ENCODE measurements at regions not wholly inside any gene's neighbourhood (a gene's known extent, or its start where the extent isn't known, plus 50 kb on each side); places are given as distances from the start of the nearest gene placed in this dataset.

GRCh38 chr19:29375429-29376119 lies 150.2 kb upstream of the VSTM2B start:
- DNase-seq = no peak

- no peak for DNase-seq
Observed at GRCh38 chr19:29376855-29377354, 148.9 kb upstream of the VSTM2B start.

GRCh38 chr19:29378126-29378525 lies 147.7 kb upstream of the VSTM2B start:
- no peak for DNase-seq

DNA sequence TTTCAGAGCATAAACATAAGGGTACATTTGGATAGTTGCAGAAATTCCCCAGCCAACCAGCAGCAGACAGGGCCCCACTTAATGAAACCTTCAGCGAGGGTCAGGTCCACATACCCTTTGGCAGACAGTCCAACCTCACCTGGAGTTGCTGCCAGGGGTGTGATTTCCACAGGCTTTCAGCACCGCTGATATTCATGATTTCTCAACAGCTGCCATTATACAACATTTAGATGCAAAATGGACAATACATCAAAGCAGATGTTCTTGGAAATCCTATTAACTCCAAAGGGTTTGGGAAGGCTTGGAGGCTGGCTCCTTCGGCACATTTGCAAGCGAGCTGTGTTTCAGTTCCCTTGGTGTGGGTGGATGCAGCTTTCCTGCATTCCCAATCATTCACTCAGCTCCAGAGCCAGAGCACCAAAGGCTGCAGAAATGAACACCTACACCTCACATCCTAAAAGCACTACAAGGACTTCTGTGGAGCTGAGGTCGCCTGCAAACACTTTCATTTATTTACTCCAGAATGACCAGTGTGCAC lies 147.2 kb upstream of the VSTM2B start:
- DNase-seq = no peak

DNA sequence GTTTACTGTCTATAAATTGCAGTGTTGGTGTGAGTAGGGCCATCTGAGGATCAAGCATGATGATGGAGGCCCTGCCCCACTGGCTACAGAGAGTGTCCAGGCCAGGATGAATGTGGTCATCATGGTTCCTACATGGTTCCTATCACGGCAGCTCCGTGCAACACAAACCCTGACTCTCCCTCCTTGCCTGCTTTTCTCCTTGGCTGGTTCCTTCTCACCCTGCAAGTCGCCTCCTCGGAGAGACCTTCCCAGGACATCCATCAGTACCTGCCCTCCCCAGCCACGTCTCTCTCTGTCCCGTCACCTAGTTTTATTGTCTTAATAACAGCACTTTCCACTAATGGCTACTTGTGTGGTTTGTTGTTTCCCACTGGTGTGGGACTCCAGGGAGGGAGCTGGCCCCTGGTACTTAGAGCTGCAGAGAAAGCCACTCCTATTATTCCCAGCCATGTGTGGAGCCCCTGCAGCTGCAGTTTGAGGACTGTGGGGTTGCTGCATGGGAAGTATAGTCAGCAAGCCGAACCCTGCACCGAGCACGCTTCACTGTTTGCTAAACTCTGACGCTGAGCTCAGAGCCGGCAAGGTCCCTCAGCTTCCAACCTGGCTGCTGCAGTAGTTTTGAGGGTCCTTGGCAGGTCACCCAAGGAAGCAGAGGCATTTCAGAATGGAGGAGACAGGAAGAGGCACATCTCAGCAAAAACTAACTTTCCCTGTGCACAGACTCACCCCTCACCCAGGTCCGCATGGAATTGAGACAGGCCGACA lies 146.4 kb upstream of the VSTM2B start:
- DNase-seq = no peak

DNA sequence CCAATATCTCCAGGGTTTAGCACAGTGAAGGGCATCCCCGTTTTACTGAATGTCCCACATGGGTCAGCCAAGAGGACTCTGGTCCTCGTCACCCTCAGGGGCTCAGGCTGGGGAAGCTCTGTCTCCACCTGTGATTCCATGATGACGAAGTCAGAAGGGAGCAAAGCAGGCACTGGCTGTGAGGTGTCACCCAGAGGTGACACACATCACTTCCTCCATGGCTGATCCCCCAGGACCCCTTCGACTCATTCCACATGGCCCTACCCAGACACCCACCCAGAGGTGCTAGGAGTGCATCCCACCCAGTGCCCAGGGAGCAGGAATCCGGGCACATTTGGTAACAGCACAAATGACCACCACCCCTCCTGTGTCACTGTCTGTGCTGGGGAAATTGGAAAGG lies 145.2 kb upstream of the VSTM2B start:
- DNase-seq = no peak

DNA sequence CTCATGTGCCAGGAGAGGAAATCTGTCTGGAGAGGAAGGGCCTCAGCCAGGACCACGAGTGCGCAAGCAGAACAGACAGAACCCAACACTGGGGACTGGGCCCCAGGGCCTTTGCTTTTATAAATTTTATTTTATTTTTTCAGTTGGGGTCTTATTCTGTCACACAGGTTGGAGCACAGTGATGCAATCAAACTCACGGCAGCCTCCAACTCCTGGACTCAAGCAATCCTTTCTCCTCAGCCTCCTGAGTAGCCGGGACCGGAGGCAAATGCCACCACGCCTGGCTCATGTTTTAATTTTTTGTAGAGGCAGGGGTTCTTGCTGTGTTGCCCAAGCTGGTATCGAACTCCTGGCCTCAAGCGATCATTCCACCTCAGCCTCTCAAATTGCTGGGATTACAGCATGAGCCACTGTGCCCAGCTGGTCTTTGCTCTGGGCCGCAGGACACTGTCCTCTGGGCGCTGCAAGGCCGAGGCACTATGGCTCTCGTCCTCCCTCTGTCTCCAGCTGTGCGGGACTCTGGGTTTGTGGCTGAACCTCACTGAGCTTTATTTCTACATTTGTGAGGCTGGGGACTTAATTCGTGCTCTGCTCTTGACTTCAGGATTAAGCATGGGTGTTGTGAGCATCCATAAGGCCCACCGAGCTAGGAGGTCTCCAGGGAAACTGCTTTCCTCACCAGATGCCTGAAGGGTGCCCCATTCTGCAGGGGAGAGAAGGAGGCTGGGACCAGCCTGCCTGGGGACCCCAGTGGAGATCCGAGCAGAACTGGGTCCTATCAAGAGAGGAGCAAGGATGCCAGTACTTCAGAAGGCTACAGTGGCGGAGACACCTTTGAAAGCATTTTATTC lies 144.2 kb upstream of the VSTM2B start:
- DNase-seq = no peak

DNA sequence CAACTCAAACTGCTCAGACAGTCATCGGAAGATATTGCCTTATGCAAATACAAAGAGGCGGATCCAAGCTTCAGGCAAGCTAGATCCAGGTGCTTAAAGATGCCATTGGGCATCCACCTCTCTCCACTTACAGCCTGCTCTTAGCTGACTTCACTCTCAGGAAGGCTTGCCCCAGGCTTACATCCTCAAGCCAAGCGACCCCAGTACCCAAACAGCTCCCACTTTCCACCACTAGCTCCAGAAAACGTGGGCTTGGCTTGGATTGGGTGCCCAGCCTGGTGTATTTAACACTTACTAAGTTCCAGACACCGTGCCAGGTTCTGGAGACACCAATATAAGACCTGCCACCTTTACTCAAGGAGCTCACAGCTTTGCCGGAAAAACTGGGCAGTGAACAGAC lies 142.1 kb upstream of the VSTM2B start:
- no peak for DNase-seq

GRCh38 chr19:29384656-29385055 lies 141.1 kb upstream of the VSTM2B start:
- no peak for DNase-seq

DNA sequence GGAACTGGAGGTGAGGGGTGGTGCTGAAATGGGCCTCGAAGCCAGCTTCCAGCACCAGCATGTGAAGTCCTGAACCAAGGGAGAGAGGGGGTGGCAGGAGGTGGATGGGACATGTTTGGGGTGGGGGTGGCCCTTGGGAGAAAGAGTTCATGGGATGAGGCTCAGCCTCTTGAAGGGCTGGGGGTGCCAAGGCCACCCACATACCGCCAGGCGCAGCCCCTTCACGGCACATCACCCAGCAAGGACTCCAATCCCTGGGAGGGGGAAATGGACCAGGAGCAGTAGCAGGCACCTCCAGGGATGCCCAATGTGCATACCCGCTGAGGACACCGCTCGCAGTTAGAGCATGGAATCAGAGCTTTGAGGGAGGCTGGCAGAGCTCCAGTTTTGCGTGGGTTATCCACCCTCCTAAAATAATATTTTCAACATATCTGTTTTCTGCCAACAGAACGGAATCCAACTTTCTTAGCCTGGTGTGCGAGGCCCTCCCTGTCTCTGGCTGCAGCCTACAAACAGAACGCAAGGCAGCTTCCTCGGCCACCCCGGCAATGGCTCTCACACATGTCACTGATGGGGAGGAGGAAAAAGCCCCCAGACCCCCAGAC lies 140.5 kb upstream of the VSTM2B start:
- no peak for DNase-seq

GRCh38 chr19:29386970-29387369 lies 138.8 kb upstream of the VSTM2B start:
- DNase-seq = no peak

DNA sequence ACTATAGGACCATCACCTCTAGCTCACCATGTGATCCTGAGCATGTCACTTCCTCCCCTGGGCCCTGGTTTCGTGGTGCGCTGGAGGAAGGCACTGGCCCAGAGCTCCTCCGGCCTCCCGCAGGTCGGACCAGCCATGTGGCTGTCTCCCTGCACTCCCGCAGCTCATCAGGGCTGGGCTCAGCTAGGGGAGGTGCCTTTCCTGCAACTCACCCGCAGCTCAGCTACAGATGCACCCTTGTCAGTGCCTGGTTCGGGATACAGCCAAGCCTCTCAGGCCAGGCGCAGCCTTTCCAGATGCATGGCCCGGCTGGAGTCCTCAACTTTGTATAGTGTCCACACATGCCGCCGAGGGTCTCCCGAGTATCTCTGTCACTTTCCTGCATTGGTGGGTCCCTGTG lies 138.2 kb upstream of the VSTM2B start:
- DNase-seq = no peak

- DNase-seq = no peak
Observed at GRCh38 chr19:29389495-29389894, 136.3 kb upstream of the VSTM2B start.

GRCh38 chr19:29390742-29391141 lies 135.1 kb upstream of the VSTM2B start:
- no peak for DNase-seq

GRCh38 chr19:29393915-29394460 lies 131.8 kb upstream of the VSTM2B start:
- no peak for DNase-seq

DNA sequence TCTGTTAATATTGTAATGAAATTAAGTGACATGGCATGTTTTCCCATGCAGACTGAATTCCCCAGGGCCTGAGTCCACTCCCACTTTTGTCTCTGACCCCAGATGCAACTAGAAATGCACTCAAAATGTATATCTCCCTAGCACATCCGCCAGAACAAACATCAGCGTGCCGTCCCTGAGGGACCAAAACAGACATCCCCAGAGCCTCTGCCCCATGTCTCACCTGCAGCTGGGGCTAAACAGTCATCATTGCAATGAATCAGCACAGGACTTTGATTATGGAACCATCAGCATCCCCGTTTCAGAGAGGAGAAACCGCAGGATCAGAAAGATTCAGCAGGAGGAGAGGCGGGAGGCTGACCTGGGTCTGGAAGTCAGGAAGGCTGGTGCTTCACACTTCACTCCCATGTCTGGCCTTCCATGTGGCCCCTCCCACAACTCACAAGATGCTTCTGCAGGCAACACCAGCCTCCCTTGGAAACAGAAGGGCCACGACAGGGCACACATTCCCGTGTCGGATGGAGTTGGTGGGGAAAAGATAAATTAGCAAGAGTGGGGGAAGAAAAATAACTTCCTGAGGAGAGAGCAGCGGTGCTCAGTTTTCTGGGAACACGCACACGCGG lies 130.6 kb upstream of the VSTM2B start:
- DNase-seq = no peak

GRCh38 chr19:29395734-29396414 lies 129.9 kb upstream of the VSTM2B start:
- no peak for DNase-seq

- DNase-seq = no peak
Observed at GRCh38 chr19:29396925-29397324, 128.9 kb upstream of the VSTM2B start.

DNA sequence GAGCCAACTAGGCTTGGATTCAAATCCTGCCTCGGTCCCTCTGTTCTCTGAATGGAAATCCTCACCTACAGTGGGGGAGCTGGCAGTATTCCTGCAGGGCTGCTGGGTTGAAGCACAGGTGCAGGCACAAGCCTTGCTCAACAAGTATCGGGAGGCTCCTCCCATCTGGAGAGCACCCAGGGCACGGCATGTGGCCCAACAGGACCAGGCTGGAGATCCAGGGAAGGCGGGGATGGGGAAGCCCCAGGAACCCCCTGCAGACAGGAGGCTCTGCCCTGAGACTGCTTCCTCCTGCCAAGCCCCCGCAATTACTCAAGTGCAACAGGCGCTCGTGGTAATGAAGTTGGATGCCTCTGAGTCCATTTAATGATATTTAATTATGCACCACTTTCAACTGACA lies 128.0 kb upstream of the VSTM2B start:
- DNase-seq = no peak

DNA sequence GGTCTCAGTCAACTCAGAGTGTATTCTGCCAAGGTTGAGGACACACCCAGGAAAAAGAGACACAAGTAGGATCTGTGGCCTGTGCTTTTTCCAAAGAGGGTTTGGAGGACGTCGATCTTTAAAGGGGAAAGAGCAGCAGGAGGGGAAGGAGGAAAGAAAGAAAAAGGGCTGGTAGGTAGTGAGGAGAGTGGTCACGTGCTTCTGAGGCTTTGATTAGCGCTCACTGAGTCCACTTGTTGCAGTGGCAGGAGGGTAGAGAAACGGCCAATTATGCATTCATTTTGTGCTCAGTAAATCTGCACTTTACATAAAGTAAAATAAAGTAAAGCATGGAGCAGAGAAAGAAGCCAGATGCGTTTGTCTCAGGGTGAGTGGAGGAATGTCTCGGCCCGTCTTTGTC lies 126.0 kb upstream of the VSTM2B start:
- no peak for DNase-seq
